Suprapubic skin (tissue), 4 donors: ENCODE measurements at regions not wholly inside any gene's neighbourhood (a gene's known extent, or its start where the extent isn't known, plus 50 kb on each side); places are given as distances from the start of the nearest gene placed in this dataset.

Source experiments
- DNase-seq, 2 donors: peaks; one replicate each; pipeline ENCODE4 v3.0.0-alpha.2; 2019; ENCODE audit warnings: low spot score in 2 of 2
- H3K27ac ChIP-seq: fragments of 200-600 bp; sonication (generic); one replicate; pipeline ENCODE4 v1.5.1; 2019
- H3K27me3 ChIP-seq: fragments of 200-600 bp; sonication (generic); one replicate; pipeline ENCODE4 v1.5.1; 2019
- H3K36me3 ChIP-seq: fragments of 200-600 bp; sonication (generic); one replicate; pipeline ENCODE4 v1.5.1; 2019
- H3K4me1 ChIP-seq: fragments of 200-600 bp; sonication (generic); one replicate; pipeline ENCODE4 v1.5.1; 2019
- H3K4me3 ChIP-seq: fragments of 200-600 bp; sonication (generic); one replicate; pipeline ENCODE4 v1.5.1; 2019; ENCODE audit warnings: mild to moderate bottlenecking
- H3K9me3 ChIP-seq: fragments of 200-600 bp; sonication (generic); one replicate; pipeline ENCODE4 v1.5.1; 2019
- EP300 ChIP-seq: sonication (generic); formaldehyde crosslinking; IDR thresholded peaks from one replicate; pipeline ENCODE4 v1.6.1; 2017; ENCODE audit warnings: antibody characterized with exemption
- POLR2A ChIP-seq, 2 donors: fragments of 450-650 bp; IDR thresholded peaks; one replicate each; pipeline ENCODE4 v1.6.1; 2017; ENCODE audit warnings: antibody characterized with exemption in 2 of 2, mild to moderate bottlenecking in 2 of 2, moderate library complexity in 2 of 2
- POLR2AphosphoS5 ChIP-seq, 3 donors: sonication (generic); formaldehyde crosslinking; IDR thresholded peaks; one replicate each; pipeline ENCODE4 v1.6.1; 2017; ENCODE audit warnings: antibody characterized with exemption in 3 of 3
- WGBS: methylation state at CpG from one replicate; pipeline ENCODE4 v1.1.5; 2018; 5-methylcytosine and 5-hydroxymethylcytosine counted together
- TF ChIP-seq, protein P1 (sequence below), 2 donors: fragments of 200-600 bp in 1 of 2; fragments of 450-650 bp in 1 of 2; sonication (generic) in 1 of 2; IDR thresholded peaks; one replicate each; pipeline ENCODE4 v1.5.1; 2016 to 2019; ENCODE audit warnings: antibody characterized with exemption in 2 of 2, mild to moderate bottlenecking in 1 of 2, moderate library complexity in 1 of 2

DNA sequence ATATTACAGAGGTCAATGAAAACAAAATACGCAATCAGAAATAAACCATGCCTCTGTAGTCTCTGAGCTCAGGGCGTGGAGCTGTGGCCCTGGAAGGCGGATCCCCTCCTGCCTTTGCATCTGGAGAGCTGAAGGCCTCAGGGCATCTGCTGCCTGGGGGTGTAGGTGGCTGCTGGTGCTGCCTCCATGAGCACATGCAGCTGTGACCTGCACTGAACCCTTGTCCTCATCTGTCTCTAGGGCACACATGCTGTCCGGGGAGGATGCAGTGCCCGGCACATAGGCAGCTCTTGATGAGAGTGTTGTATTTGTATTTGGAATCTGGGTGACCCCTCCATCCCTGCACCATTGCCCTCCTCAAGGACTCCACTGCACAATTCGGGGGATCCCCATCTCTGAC lies 185.7 kb downstream of the TEX29 start:
- Histone ChIP-seq H3K36me3 (no peaks in the 10 kb centered on the region), H3K27ac (no peak overlapping the region), H3K9me3 (no peaks in the 10 kb centered on the region), H3K4me3 (no peak overlapping the region), H3K4me1 (peaks cover 9% of the 10 kb centered on the region), H3K27me3 (peaks cover 22% of the 10 kb centered on the region)
- 85% methylated on average over 3 of the region's 6 CpGs for WGBS
- TF ChIP-seq EP300 (no peak), POLR2A (IDR thresholded peaks at IDR 0.05) (no peak)
- DNase-seq: peak in 1 of 2 donors; percentile 38

DNA sequence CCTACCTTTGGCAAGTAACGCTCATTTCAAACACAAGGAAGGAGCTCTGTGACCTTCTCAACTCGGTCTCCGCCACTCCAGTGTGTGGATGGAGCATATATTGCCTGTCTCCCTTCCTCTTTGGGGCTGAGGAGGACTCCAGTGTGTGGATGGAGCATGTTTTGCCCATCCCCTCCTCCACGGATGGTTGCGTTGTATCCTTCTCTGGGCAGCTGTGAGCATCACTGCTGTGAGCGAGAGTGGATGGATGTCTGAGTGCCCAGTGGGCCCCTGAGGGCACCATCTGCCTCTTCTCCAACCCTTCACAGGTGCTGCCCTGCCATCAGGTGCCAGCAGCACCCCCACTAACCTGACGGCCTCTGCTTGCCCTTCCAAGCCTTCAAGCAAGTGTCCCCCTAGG lies 186.2 kb downstream of the TEX29 start:
- no peaks in the 10 kb centered on the region for H3K36me3 ChIP-seq
- H3K9me3 ChIP-seq: no peaks in the 10 kb centered on the region
- H3K27ac ChIP-seq: no peak overlapping the region
- peaks cover 22% of the 10 kb centered on the region for H3K27me3 ChIP-seq
- TF ChIP-seq POLR2AphosphoS5 (IDR thresholded peaks at IDR 0.05) (no peak), POLR2A (IDR thresholded peaks at IDR 0.05) (no peak), EP300 (no peak)
- TF ChIP-seq, protein P1, sequence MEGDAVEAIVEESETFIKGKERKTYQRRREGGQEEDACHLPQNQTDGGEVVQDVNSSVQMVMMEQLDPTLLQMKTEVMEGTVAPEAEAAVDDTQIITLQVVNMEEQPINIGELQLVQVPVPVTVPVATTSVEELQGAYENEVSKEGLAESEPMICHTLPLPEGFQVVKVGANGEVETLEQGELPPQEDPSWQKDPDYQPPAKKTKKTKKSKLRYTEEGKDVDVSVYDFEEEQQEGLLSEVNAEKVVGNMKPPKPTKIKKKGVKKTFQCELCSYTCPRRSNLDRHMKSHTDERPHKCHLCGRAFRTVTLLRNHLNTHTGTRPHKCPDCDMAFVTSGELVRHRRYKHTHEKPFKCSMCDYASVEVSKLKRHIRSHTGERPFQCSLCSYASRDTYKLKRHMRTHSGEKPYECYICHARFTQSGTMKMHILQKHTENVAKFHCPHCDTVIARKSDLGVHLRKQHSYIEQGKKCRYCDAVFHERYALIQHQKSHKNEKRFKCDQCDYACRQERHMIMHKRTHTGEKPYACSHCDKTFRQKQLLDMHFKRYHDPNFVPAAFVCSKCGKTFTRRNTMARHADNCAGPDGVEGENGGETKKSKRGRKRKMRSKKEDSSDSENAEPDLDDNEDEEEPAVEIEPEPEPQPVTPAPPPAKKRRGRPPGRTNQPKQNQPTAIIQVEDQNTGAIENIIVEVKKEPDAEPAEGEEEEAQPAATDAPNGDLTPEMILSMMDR (IDR thresholded peaks at IDR 0.05): no peak
- peaks cover 9% of the 10 kb centered on the region for H3K4me1 ChIP-seq
- peak in 1 of 2 donors; percentile 62 for DNase-seq
- H3K4me3 ChIP-seq: no peak overlapping the region
- WGBS: 89% methylated on average over 3 of the region's 7 CpGs

DNA sequence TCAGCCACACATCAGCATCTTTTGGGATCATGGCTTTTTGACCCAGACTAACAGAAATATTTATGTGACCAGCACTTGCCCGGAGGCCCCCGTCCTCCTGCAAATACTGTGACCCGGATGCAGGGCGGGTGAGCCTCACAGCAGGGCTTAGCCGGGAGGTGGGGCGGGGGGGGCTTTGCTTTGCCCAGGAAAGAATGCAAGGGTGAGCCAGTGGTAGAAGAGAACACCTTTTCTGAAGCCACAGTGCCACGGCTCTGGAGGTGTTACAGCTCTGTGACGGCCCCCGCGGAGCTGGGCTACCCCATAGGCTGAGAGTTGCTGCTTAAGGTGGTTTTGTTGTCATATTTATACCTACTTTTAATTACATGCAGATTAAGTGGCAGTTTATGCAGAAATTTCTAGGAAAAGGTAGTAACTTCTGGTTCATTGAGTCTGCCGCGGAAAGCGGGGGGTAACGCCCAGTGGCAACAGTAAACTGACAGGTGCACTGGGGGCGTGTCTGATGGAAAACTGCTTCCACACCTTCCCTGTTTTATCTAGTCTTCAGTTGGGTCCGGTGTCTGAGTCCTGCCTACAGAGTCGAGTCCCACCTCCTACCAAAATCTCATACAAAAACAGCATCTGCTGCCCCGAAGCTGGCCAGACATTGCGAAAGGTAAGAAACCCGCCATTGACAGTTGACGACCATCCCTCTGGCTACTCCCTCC lies 187.9 kb downstream of the TEX29 start:
- Histone ChIP-seq H3K27ac (no peak overlapping the region), H3K4me1 (peaks cover 6% of the 10 kb centered on the region), H3K36me3 (no peaks in the 10 kb centered on the region), H3K27me3 (peaks cover 30% of the 10 kb centered on the region), H3K4me3 (no peak overlapping the region), H3K9me3 (no peaks in the 10 kb centered on the region)
- peak in 1 of 2 donors; percentile 66 for DNase-seq
- WGBS: 83% methylated on average over 21 of the region's 21 CpGs
- TF ChIP-seq, protein P1 (IDR thresholded peaks at IDR 0.05): no peak
- TF ChIP-seq POLR2AphosphoS5 (IDR thresholded peaks at IDR 0.05): no peak

DNA sequence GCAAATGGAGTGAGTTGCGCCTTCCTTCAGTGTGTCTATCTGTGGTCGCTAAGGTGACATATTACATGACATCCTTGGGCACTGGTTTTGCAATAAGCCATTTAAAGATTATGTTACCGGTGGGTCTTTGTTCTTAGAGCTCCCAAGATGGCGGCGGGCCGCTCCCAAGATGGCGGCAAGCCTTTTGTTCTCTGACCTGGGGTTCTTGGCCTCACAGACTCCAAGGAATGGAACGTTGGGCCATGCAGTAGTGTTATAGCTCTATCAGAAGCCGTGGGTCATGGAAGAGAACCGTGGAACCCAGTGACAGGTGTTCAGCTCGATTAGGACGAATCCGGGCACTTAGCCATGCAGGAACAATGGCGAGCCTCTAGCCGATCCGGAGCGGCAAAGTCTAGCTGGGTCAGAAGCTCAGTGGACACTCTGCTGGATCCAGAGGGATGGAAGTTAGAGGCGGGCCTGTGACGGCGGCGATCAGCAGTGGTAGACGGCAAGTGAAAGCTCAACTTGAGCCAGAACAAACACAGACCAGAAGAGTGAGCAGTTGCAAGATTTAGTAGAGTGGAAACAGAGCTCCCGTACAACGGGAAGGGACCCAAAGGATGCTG lies 188.6 kb downstream of the TEX29 start:
- Histone ChIP-seq H3K27me3 (peaks cover 28% of the 10 kb centered on the region), H3K27ac (no peak overlapping the region), H3K4me1 (peaks cover 5% of the 10 kb centered on the region), H3K4me3 (no peak overlapping the region), H3K9me3 (no peaks in the 10 kb centered on the region), H3K36me3 (no peaks in the 10 kb centered on the region)
- WGBS: 87% methylated on average over 24 of the region's 24 CpGs
- DNase-seq: peak in 1 of 2 donors; percentile 41
- TF ChIP-seq, protein P1 (IDR thresholded peaks at IDR 0.05): no peak
- TF ChIP-seq EP300: no peak
- TF ChIP-seq POLR2AphosphoS5 (IDR thresholded peaks at IDR 0.05): no peak
- no peak for TF ChIP-seq POLR2A (IDR thresholded peaks at IDR 0.05)

DNA sequence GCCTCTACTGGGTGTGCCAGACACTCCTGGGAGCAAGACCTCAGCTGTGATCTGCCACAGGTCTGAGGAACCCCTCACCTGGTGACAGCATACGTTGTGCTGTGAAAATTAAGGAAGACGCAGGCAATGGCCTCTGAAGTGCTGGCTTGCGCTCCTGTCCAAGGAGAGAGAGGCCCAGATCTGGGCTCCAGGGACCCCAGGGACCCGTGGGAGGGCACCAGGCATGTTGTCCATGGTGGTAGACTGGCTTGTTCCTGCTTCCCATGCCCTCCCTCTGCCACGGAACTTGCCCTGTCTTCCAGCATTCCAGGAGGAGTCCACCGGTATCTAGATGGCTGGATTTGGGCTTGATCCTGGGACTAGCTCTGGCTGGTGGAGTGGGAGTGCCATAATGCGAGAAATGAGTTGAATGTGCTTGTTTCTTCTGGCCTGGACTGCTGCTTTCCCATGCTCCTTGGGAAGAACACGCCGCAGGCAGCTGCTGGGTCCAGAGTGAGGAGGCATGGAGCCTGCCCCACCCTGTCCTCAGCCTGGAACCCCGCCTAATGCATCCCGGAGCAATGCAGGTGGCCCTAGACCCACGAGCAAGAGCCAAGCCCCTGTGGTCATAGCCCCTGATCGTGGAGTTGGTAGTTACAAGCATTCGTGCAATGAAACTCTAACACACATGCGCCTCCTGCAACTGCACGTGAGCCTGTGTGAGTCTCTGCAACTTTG lies 190.2 kb downstream of the TEX29 start:
- H3K36me3 ChIP-seq: no peaks in the 10 kb centered on the region
- peaks cover 5% of the 10 kb centered on the region for H3K4me1 ChIP-seq
- DNase-seq: no peak
- WGBS: 60% methylated on average over 9 of the region's 16 CpGs
- H3K9me3 ChIP-seq: no peaks in the 10 kb centered on the region
- no peak overlapping the region for H3K4me3 ChIP-seq
- TF ChIP-seq POLR2A (IDR thresholded peaks at IDR 0.05) (no peak), EP300 (no peak), POLR2AphosphoS5 (IDR thresholded peaks at IDR 0.05) (no peak)
- TF ChIP-seq, protein P1 (IDR thresholded peaks at IDR 0.05): no peak
- peaks cover 41% of the 10 kb centered on the region for H3K27me3 ChIP-seq
- H3K27ac ChIP-seq: no peak overlapping the region
